K562 (cell line): ENCODE measurements at regions not wholly inside any gene's neighbourhood (a gene's known extent, or its start where the extent isn't known, plus 50 kb on each side); places are given as distances from the start of the nearest gene placed in this dataset.

Source experiments
- ARNT ChIP-seq, 2 experiments: fragments of 450-650 bp; IDR thresholded peaks; 2 replicates each; pipeline ENCODE4 v1.6.1; 2016; ENCODE audit warnings: mild to moderate bottlenecking in 1 of 2
- ATF2 ChIP-seq: sonication (generic); formaldehyde crosslinking; IDR thresholded peaks from 2 replicates; pipeline ENCODE4 v1.8.1; 2022; ENCODE audit warnings: missing genetic modification reagents
- CTCF ChIP-seq, 3 experiments: IDR thresholded peaks in 2 of 3; conservative IDR thresholded peaks in 1 of 3; 2 replicates each; pipeline ENCODE4 v1.5.1; 2011 to 2012; ENCODE audit warnings: low read length in 3 of 3, mild to moderate bottlenecking in 3 of 3, control low read depth in 2 of 3, improper control_type of control experiment in 1 of 3, inconsistent platforms in 1 of 3, low read depth in 1 of 3, mixed read lengths in 1 of 3, moderate library complexity in 1 of 3; ENCODE audit not compliant: insufficient read depth in 2 of 3
- EP300 ChIP-seq: IDR thresholded peaks from 2 replicates; pipeline ENCODE4 v1.6.1; 2012; ENCODE audit warnings: low read length, improper control_type of control experiment
- FOXM1 ChIP-seq, 2 experiments: fragments of 450-650 bp in 1 of 2; sonication (generic) in 1 of 2; formaldehyde crosslinking in 1 of 2; IDR thresholded peaks; 2 replicates each; pipeline versions ENCODE4 v1.6.1 to v1.9.0; 2017 to 2022; ENCODE audit warnings: low read depth in 2 of 2, mild to moderate bottlenecking in 2 of 2, missing genetic modification reagents in 1 of 2, moderate library complexity in 1 of 2
- GTF2F1 ChIP-seq: IDR thresholded peaks from 2 replicates; pipeline ENCODE4 v1.6.1; 2011; ENCODE audit warnings: low read depth, low read length, improper control_type of control experiment
- HDAC2 ChIP-seq: fragments of 450-650 bp; IDR thresholded peaks from 2 replicates; pipeline ENCODE4 v1.6.1; 2016; ENCODE audit warnings: mild to moderate bottlenecking
- KDM5B ChIP-seq: fragments of 200-600 bp; sonication (generic); IDR thresholded peaks from 2 replicates; pipeline ENCODE4 v1.6.1; 2012; ENCODE audit warnings: low read depth, mild to moderate bottlenecking, moderate library complexity, low read length, control low read depth, inconsistent platforms; ENCODE audit not compliant: insufficient replicate concordance
- TBL1XR1 ChIP-seq, 2 experiments: IDR thresholded peaks; 2 replicates each; pipeline ENCODE4 v1.6.1; 2012; ENCODE audit warnings: improper control_type of control experiment in 2 of 2, low read length in 2 of 2, mild to moderate bottlenecking in 1 of 2
- USF2 ChIP-seq: sonication (generic); formaldehyde crosslinking; IDR thresholded peaks from 2 replicates; pipeline ENCODE4 v1.5.0; 2020; ENCODE audit warnings: missing genetic modification reagents
- ZBTB5 ChIP-seq: fragments of 450-650 bp; IDR thresholded peaks from 2 replicates; pipeline ENCODE4 v1.6.1; 2017; ENCODE audit warnings: antibody characterized with exemption

- no peak for TF ChIP-seq ZBTB5
- no peak for TF ChIP-seq CTCF (IDR thresholded peaks at IDR 0.05 in 2 of 3, conservative IDR thresholded peaks at IDR 0.05 in 1 of 3; ENCODE audit: insufficient read depth in 2 of 3, low read depth in 1 of 3, low read length in 3 of 3)
- TF ChIP-seq USF2 (CRISPR knock-in tag): no peak
- TF ChIP-seq KDM5B: no peak
- TF ChIP-seq EP300: no peak
- no peak for TF ChIP-seq FOXM1 (IDR thresholded peaks at IDR 0.05; ENCODE audit: low read depth)
- TF ChIP-seq FOXM1 (CRISPR knock-in tag; IDR thresholded peaks at IDR 0.05; ENCODE audit: low read depth): no peak
- TF ChIP-seq ATF2 (CRISPR knock-in tag): no peak
- TF ChIP-seq GTF2F1: no peak
- no peak for TF ChIP-seq HDAC2
- TF ChIP-seq ARNT (IDR thresholded peaks at IDR 0.05): no peak
- no peak for TF ChIP-seq TBL1XR1 (IDR thresholded peaks at IDR 0.05; ENCODE audit: low read length in 2 of 2)
These were observed 604.5 kb downstream of the GABRG2 start for GRCh38 chr5:162672061-162672460.
